Peyer's patch (tissue), 4 donors: ENCODE measurements at regions not wholly inside any gene's neighbourhood (a gene's known extent, or its start where the extent isn't known, plus 50 kb on each side); places are given as distances from the start of the nearest gene placed in this dataset.

ENCODE experiments used
- POLR2A ChIP-seq, 2 donors: fragments of 450-650 bp; IDR thresholded peaks; one replicate each; pipeline ENCODE4 v1.5.1; 2017; ENCODE audit warnings: antibody characterized with exemption in 2 of 2, mild to moderate bottlenecking in 2 of 2, moderate library complexity in 2 of 2
- TF ChIP-seq, protein P1 (sequence below), 6 experiments: fragments of 450-650 bp in 4 of 6; fragments of 200-600 bp in 2 of 6; sonication (generic) in 1 of 6; IDR thresholded peaks; one replicate each; pipeline ENCODE4 v1.5.1; 2017 to 2019; ENCODE audit warnings: antibody characterized with exemption in 6 of 6, mild to moderate bottlenecking in 3 of 6, moderate library complexity in 1 of 6

GRCh38 chr10:78747401-78748234 lies 321.1 kb upstream of the ZMIZ1 start:
- TF ChIP-seq, protein P1, sequence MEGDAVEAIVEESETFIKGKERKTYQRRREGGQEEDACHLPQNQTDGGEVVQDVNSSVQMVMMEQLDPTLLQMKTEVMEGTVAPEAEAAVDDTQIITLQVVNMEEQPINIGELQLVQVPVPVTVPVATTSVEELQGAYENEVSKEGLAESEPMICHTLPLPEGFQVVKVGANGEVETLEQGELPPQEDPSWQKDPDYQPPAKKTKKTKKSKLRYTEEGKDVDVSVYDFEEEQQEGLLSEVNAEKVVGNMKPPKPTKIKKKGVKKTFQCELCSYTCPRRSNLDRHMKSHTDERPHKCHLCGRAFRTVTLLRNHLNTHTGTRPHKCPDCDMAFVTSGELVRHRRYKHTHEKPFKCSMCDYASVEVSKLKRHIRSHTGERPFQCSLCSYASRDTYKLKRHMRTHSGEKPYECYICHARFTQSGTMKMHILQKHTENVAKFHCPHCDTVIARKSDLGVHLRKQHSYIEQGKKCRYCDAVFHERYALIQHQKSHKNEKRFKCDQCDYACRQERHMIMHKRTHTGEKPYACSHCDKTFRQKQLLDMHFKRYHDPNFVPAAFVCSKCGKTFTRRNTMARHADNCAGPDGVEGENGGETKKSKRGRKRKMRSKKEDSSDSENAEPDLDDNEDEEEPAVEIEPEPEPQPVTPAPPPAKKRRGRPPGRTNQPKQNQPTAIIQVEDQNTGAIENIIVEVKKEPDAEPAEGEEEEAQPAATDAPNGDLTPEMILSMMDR (IDR thresholded peaks at IDR 0.05) = no peak
- TF ChIP-seq POLR2A (IDR thresholded peaks at IDR 0.05) = no peak
